ENCODE measurements at regions not wholly inside any gene's neighbourhood (a gene's known extent, or its start where the extent isn't known, plus 50 kb on each side); places are given as distances from the start of the nearest gene placed in this dataset.

- no peak overlapping the region for H3K27ac ChIP-seq (ENCODE audit: low read depth, low read length)
- no peak for DNase-seq
- no peak overlapping the region for H3K4me3 ChIP-seq (ENCODE audit: low read length)
- no peaks in the 10 kb centered on the region for H3K4me1 Mint-ChIP-seq
- H3K27me3 Mint-ChIP-seq: no peaks in the 10 kb centered on the region
- CTCF ChIA-PET: no interaction called here
- no peaks in the 10 kb centered on the region for H3K4me1 ChIP-seq (ENCODE audit: insufficient read depth, low read length)
- H3K9me3 Mint-ChIP-seq: peaks cover 1 to 10% (median 2%) of the 10 kb centered on the region in 5 donors
- H3K27me3 ChIP-seq (ENCODE audit: insufficient read depth, low read length, poor library complexity, severe bottlenecking): no peaks in the 10 kb centered on the region
- H3K36me3 Mint-ChIP-seq: no peaks in the 10 kb centered on the region
- H3K4me3 Mint-ChIP-seq: no peak overlapping the region
- H3K27ac Mint-ChIP-seq: no peak overlapping the region
- POLR2A ChIA-PET: no interaction called here
- H3K9me3 ChIP-seq (ENCODE audit: low read length): no peaks in the 10 kb centered on the region
- no peaks in the 10 kb centered on the region for H3K36me3 ChIP-seq (ENCODE audit: insufficient read depth, low read length)
Observed at GRCh38 chr3:36312351-36312750, 68.0 kb upstream of the STAC start.

GRCh38 chr3:36317915-36318314, 62.4 kb upstream of the STAC start:
- Mint-ChIP-seq H3K9me3 (peaks cover 3 to 21% (median 6%) of the 10 kb centered on the region in 5 donors), H3K27me3 (no peaks in the 10 kb centered on the region)
- POLR2A ChIA-PET: no interaction called here

GRCh38 chr3:36318621-36319200, 61.6 kb upstream of the STAC start:
- H3K9me3 Mint-ChIP-seq: peaks cover 3 to 21% (median 6%) of the 10 kb centered on the region in 5 donors
- ChIA-PET CTCF (no interaction called here), POLR2A (no interaction called here)
- H3K4me3 Mint-ChIP-seq: no peak overlapping the region
- H3K27me3 ChIP-seq (ENCODE audit: insufficient read depth, low read length, poor library complexity, severe bottlenecking): no peaks in the 10 kb centered on the region
- no peaks in the 10 kb centered on the region for H3K4me1 ChIP-seq (ENCODE audit: insufficient read depth, low read length)
- H3K4me3 ChIP-seq (ENCODE audit: low read length): no peak overlapping the region
- H3K36me3 Mint-ChIP-seq: no peaks in the 10 kb centered on the region
- H3K9me3 ChIP-seq (ENCODE audit: low read length): no peaks in the 10 kb centered on the region
- no peak overlapping the region for H3K27ac Mint-ChIP-seq
- no peak for DNase-seq
- H3K27ac ChIP-seq (ENCODE audit: low read depth, low read length): no peak overlapping the region
- no peaks in the 10 kb centered on the region for H3K27me3 Mint-ChIP-seq
- H3K4me1 Mint-ChIP-seq: no peaks in the 10 kb centered on the region
- H3K36me3 ChIP-seq (ENCODE audit: insufficient read depth, low read length): no peaks in the 10 kb centered on the region

More at GRCh38 chr3:36317915-36318314, 62.4 kb upstream of the STAC start:
- no peaks in the 10 kb centered on the region for H3K27me3 ChIP-seq (ENCODE audit: insufficient read depth, low read length, poor library complexity, severe bottlenecking)
- H3K9me3 ChIP-seq (ENCODE audit: low read length): no peaks in the 10 kb centered on the region
- H3K4me3 ChIP-seq (ENCODE audit: low read length): no peak overlapping the region
- H3K4me1 ChIP-seq (ENCODE audit: insufficient read depth, low read length): no peaks in the 10 kb centered on the region
- no peak for DNase-seq
- Mint-ChIP-seq H3K4me1 (no peaks in the 10 kb centered on the region), H3K27ac (no peak overlapping the region), H3K4me3 (no peak overlapping the region), H3K36me3 (no peaks in the 10 kb centered on the region)
- H3K36me3 ChIP-seq (ENCODE audit: insufficient read depth, low read length): no peaks in the 10 kb centered on the region
- CTCF ChIA-PET: no interaction called here
- no peak overlapping the region for H3K27ac ChIP-seq (ENCODE audit: low read depth, low read length)

GRCh38 chr3:36319680-36320079, 60.6 kb upstream of the STAC start:
- H3K9me3 Mint-ChIP-seq: peaks cover 4 to 15% (median 6%) of the 10 kb centered on the region in 5 donors
- Histone ChIP-seq H3K4me3 (ENCODE audit: low read length) (no peak overlapping the region), H3K36me3 (ENCODE audit: insufficient read depth, low read length) (no peaks in the 10 kb centered on the region), H3K4me1 (ENCODE audit: insufficient read depth, low read length) (no peaks in the 10 kb centered on the region), H3K27ac (ENCODE audit: low read depth, low read length) (no peak overlapping the region), H3K27me3 (ENCODE audit: insufficient read depth, low read length, poor library complexity, severe bottlenecking) (no peaks in the 10 kb centered on the region), H3K9me3 (ENCODE audit: low read length) (no peaks in the 10 kb centered on the region)
- no peaks in the 10 kb centered on the region for H3K27me3 Mint-ChIP-seq
- DNase-seq: no peak
- no peaks in the 10 kb centered on the region for H3K36me3 Mint-ChIP-seq
- ChIA-PET CTCF (no interaction called here), POLR2A (no interaction called here)
- H3K27ac Mint-ChIP-seq: no peak overlapping the region
- H3K4me1 Mint-ChIP-seq: no peaks in the 10 kb centered on the region
- H3K4me3 Mint-ChIP-seq: no peak overlapping the region
